Uterus (tissue), 3 donors: ENCODE measurements at regions not wholly inside any gene's neighbourhood (a gene's known extent, or its start where the extent isn't known, plus 50 kb on each side); places are given as distances from the start of the nearest gene placed in this dataset.
"Not testable (repeated sequence)": the region's sequence is repeated elsewhere in the genome, so short reads cannot be mapped to it uniquely, and the experiment has no call there.

Experiments
- DNase-seq, 2 donors: peaks; one replicate each; pipeline ENCODE4 v3.0.0-alpha.2; 2019 to 2020
- H3K27ac ChIP-seq, 2 donors: fragments of 200-600 bp; sonication (generic); 1 replicate in 1 of 2; 2 replicates in 1 of 2; pipeline ENCODE4 v1.5.1; 2016 to 2018
- H3K27me3 ChIP-seq, 2 donors: fragments of 200-600 bp; sonication (generic); one replicate each; pipeline ENCODE4 v1.5.1; 2018 to 2019; ENCODE audit warnings: control low read depth in 1 of 2
- H3K36me3 ChIP-seq, 2 donors: fragments of 200-600 bp; sonication (generic); one replicate each; pipeline ENCODE4 v1.5.1; 2019; ENCODE audit warnings: control low read depth in 1 of 2
- H3K4me1 ChIP-seq, 2 donors: fragments of 200-600 bp; sonication (generic); one replicate each; pipeline ENCODE4 v1.5.1; 2018 to 2019; ENCODE audit warnings: control low read depth in 1 of 2
- H3K4me3 ChIP-seq, 2 donors: fragments of 200-600 bp; sonication (generic); 1 replicate in 1 of 2; 2 replicates in 1 of 2; pipeline ENCODE4 v1.5.1; 2018 to 2019; ENCODE audit warnings: mild to moderate bottlenecking in 1 of 2
- H3K9me3 ChIP-seq, 2 donors: fragments of 200-600 bp; sonication (generic); one replicate each; pipeline ENCODE4 v1.5.1; 2019; ENCODE audit warnings: control low read depth in 1 of 2
- POLR2A ChIP-seq, 2 donors: fragments of 450-650 bp; IDR thresholded peaks; one replicate each; pipeline ENCODE4 v1.6.1; 2016; ENCODE audit warnings: antibody characterized with exemption in 2 of 2, mild to moderate bottlenecking in 1 of 2, moderate library complexity in 1 of 2
- intact Hi-C: fragments of 100-400 bp; cut with DNase I; formaldehyde crosslinking; loops from one replicate; pipeline ENCODE4 v1.15.1; 2023; ENCODE audit warnings: low total_unique reads
- TF ChIP-seq, protein P1 (sequence below), 4 experiments: fragments of 200-600 bp in 2 of 4; fragments of 450-650 bp in 2 of 4; sonication (generic) in 2 of 4; IDR thresholded peaks; one replicate each; pipeline ENCODE4 v1.5.1; 2016 to 2019; ENCODE audit warnings: antibody characterized with exemption in 4 of 4, mild to moderate bottlenecking in 2 of 4, moderate library complexity in 1 of 4
- donor health status: DM: yes; HTN: yes; CAD: no.

DNA sequence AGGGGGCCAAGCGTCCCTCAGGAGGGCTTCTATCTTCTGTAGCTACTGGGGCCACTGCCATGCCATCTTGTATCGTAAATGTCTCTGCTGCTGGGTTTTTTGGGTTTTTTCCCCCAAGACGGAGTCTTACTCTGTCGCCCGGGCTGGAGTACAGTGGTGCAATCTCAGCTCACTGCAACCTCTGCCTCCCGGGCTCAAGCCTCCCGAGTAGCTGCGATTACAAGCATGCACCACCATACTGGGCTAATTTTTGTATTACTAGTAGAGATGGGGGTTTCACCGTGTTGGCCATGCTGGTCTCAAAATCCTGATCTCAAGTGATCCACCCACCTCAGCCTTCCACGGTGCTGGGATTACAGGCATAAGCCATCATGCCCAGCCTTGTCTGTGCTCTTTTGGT, 111.3 kb upstream of the LOC128125822 start:
- no peaks in the 10 kb centered on the region for H3K36me3 ChIP-seq
- no peak for DNase-seq

DNA sequence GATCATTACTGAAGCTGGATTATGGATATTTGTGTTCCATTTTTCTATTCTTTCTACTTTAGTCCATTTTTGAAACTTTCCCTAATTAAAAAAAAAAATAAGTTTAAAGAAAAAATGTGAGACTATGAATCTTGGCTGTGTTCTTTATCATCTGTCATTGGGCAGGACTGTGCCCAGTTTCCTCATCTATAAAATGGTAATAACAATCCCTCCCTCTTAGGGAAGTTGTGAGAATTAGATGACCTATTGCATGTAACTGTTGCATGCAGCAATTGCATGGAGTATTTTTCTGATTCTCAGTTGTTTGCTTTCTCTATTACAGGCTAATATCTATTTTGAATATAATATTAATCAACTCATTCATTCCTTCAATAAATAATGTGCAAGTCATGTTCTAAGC, 108.2 kb upstream of the LOC128125822 start:
- no peaks in the 10 kb centered on the region for H3K9me3 ChIP-seq
- H3K36me3 ChIP-seq = no peaks in the 10 kb centered on the region
- no peak for DNase-seq
- H3K27me3 ChIP-seq = no peaks in the 10 kb centered on the region
- no peaks in the 10 kb centered on the region for H3K4me1 ChIP-seq
- intact Hi-C loops = no loop called here
- H3K4me3 ChIP-seq = no peak overlapping the region
- H3K27ac ChIP-seq = no peak overlapping the region
- TF ChIP-seq, protein P1, sequence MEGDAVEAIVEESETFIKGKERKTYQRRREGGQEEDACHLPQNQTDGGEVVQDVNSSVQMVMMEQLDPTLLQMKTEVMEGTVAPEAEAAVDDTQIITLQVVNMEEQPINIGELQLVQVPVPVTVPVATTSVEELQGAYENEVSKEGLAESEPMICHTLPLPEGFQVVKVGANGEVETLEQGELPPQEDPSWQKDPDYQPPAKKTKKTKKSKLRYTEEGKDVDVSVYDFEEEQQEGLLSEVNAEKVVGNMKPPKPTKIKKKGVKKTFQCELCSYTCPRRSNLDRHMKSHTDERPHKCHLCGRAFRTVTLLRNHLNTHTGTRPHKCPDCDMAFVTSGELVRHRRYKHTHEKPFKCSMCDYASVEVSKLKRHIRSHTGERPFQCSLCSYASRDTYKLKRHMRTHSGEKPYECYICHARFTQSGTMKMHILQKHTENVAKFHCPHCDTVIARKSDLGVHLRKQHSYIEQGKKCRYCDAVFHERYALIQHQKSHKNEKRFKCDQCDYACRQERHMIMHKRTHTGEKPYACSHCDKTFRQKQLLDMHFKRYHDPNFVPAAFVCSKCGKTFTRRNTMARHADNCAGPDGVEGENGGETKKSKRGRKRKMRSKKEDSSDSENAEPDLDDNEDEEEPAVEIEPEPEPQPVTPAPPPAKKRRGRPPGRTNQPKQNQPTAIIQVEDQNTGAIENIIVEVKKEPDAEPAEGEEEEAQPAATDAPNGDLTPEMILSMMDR (IDR thresholded peaks at IDR 0.05) = no peak
- no peak for TF ChIP-seq POLR2A (IDR thresholded peaks at IDR 0.05)

More for the DNA sequence above, 111.3 kb upstream of the LOC128125822 start:
- no peak for TF ChIP-seq POLR2A (IDR thresholded peaks at IDR 0.05)
- TF ChIP-seq, protein P1 (IDR thresholded peaks at IDR 0.05) = no peak
- Histone ChIP-seq H3K27ac (no peak overlapping the region), H3K9me3 (no peaks in the 10 kb centered on the region), H3K4me3 (no peak overlapping the region), H3K4me1 (no peaks in the 10 kb centered on the region), H3K27me3 (no peaks in the 10 kb centered on the region)
- intact Hi-C loops = no loop called here

DNA sequence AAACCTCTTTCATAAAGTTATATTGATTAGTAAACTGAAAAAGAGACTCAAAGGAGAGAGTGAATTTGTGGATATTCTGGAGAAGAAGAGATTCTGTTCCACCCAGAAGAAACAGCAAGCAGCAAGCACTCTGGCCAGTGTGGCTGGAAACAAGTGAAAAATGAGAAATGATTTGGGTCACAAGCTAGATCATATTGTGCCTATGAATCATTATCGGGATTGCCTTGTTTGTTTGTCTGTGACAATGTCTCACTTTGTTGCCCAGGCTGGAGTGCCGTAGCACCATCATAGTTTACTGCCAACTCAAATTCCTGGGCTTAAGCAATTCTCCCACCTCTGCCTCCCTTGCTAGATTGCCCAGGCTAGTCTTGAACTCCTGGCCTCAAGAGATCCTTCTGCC, 106.5 kb upstream of the LOC128125822 start:
- Histone ChIP-seq H3K4me3 (no peak overlapping the region), H3K27ac (no peak overlapping the region), H3K4me1 (no peaks in the 10 kb centered on the region), H3K27me3 (no peaks in the 10 kb centered on the region), H3K36me3 (no peaks in the 10 kb centered on the region), H3K9me3 (no peaks in the 10 kb centered on the region)
- TF ChIP-seq POLR2A (IDR thresholded peaks at IDR 0.05) = no peak
- TF ChIP-seq, protein P1 (IDR thresholded peaks at IDR 0.05) = no peak
- intact Hi-C loops = no loop called here
- DNase-seq = no peak

DNA sequence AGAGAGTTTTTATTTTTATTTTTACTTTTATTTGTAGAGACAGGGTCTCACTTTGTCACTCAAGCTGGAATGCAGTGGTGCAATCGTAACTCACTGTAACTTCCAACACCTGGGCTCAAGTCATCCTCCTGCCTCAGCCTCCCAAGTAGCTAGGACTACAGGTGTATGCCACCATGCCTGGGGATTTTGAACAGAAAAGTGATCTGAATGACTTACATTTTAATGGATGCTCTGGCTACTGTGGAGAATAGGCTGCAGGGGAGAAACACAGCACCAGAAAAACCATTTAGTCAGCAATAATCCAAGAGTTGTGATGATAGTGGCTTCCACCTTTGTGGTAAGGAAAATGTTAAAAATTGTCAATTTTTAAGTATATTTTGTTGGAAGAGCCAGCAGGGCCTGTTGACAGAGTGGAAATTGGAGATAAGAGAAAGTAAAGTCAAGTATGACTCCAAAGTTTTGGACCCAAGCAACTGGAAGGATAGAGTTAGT, 106.0 kb upstream of the LOC128125822 start:
- Histone ChIP-seq H3K9me3 (no peaks in the 10 kb centered on the region), H3K4me1 (no peaks in the 10 kb centered on the region), H3K36me3 (no peaks in the 10 kb centered on the region), H3K4me3 (no peak overlapping the region), H3K27ac (no peak overlapping the region), H3K27me3 (no peaks in the 10 kb centered on the region)
- TF ChIP-seq POLR2A (IDR thresholded peaks at IDR 0.05) = no peak
- TF ChIP-seq, protein P1 (IDR thresholded peaks at IDR 0.05) = no peak
- DNase-seq = no peak
- intact Hi-C loops = no loop called here

DNA sequence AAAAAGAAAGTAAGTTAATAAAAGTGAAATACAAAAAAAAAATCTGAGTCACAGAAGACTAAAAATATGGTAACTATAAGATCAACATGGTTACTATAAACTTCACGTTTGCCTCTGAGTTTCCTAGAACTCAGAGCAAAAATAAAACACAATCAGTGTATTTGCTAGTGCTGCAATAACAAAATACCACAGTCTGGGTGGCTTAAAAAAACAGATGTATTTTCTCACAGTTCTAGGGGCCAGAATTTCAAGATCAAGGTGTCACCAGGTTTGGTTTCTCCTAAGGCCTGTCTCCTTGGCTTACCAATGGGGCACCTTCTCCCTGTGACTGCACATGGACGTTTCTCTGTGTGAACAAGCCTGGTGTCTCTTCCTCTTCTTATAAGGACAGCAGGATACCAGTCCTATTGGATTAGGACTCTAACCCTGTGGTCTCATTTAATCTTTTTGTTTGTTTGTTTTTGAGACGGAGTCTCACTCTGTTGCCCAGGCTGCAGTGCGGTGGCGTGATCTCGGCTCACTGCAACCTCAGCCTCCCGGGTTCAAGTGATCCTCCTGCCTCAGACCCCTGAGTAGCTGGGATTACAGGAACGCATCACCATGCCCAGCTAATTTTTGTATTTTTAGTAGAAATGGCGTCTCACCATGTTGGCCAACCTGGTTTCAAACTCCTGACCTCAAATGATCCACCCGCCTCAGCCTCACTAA, 104.9 kb upstream of the LOC128125822 start:
- no peaks in the 10 kb centered on the region for H3K36me3 ChIP-seq
- no peaks in the 10 kb centered on the region for H3K9me3 ChIP-seq
- H3K4me1 ChIP-seq = no peaks in the 10 kb centered on the region
- no peak overlapping the region for H3K4me3 ChIP-seq
- intact Hi-C loops = no loop called here
- H3K27ac ChIP-seq = no peak overlapping the region
- no peak for TF ChIP-seq POLR2A (IDR thresholded peaks at IDR 0.05)
- TF ChIP-seq, protein P1 (IDR thresholded peaks at IDR 0.05) = no peak
- no peak for DNase-seq
- H3K27me3 ChIP-seq = no peaks in the 10 kb centered on the region

DNA sequence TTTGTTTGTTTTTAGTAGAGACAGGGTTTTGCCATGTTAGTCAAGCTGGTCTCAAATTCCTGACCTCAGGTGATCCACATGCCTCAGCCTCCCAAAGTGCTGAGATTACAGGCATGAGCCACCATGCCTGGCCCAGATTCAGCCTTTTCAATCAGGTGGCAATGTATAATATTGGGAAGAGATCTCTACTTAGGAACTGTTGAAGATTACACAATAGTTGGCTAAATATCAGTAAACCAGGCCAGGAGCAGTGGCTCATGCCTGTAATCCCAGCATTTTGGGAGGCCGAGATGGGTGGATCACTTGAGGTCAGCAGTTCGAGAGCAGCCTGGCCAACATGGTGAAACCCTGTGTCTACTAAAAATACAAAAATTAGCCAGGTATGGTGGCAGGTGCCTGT, 101.1 kb upstream of the LOC128125822 start:
- H3K27me3 ChIP-seq, DNase-seq, H3K4me3 ChIP-seq, H3K4me1 ChIP-seq, H3K27ac ChIP-seq, H3K36me3 ChIP-seq, H3K9me3 ChIP-seq, intact Hi-C loops: not testable (repeated sequence)
